Mammary epithelial cell (primary cell): ENCODE measurements at regions not wholly inside any gene's neighbourhood (a gene's known extent, or its start where the extent isn't known, plus 50 kb on each side); places are given as distances from the start of the nearest gene placed in this dataset.

ENCODE experiments used
- CTCF ChIP-seq, 2 donors: IDR thresholded peaks in 1 of 2; conservative IDR thresholded peaks in 1 of 2; 2 replicates each; pipeline ENCODE4 v1.5.1; 2011 to 2012; ENCODE audit warnings: inconsistent platforms in 2 of 2, low read length in 2 of 2, mild to moderate bottlenecking in 2 of 2, control low read depth in 1 of 2, low read depth in 1 of 2; ENCODE audit not compliant: insufficient read depth in 1 of 2; ENCODE audit errors: extremely low read depth in 1 of 2
- EZH2 ChIP-seq: IDR thresholded peaks from 2 replicates; pipeline ENCODE4 v1.6.1; 2012; ENCODE audit warnings: low read length, inconsistent platforms, borderline replicate concordance

- TF ChIP-seq EZH2 (no peak), CTCF (conservative IDR thresholded peaks at IDR 0.05 in 1 of 2, IDR thresholded peaks at IDR 0.05 in 1 of 2; ENCODE audit: extremely low read depth in 1 of 2, insufficient read depth in 1 of 2, low read depth in 1 of 2, low read length in 2 of 2) (no peak)
Observed at GRCh38 chr1:240033406-240033805, 58.3 kb upstream of the FMN2 start.
